Keratinocyte (primary cell): ENCODE measurements at regions not wholly inside any gene's neighbourhood (a gene's known extent, or its start where the extent isn't known, plus 50 kb on each side); places are given as distances from the start of the nearest gene placed in this dataset.

Source experiments
- CTCF ChIP-seq, 3 experiments: IDR thresholded peaks in 1 of 3; conservative IDR thresholded peaks in 1 of 3; optimal IDR thresholded peaks in 1 of 3; 2 replicates in 2 of 3; 3 replicates in 1 of 3; pipeline versions ENCODE3 to v1.5.1; 2011; ENCODE audit warnings: low read length in 3 of 3, mild to moderate bottlenecking in 3 of 3, moderate library complexity in 2 of 3, control low read depth in 1 of 3, inconsistent platforms in 1 of 3; ENCODE audit not compliant: insufficient read depth in 2 of 3; ENCODE audit errors: extremely low read depth in 1 of 3
- EZH2 ChIP-seq: IDR thresholded peaks from one replicate; pipeline ENCODE4 v1.6.1; 2012; ENCODE audit warnings: inconsistent platforms, mild to moderate bottlenecking, low read length, moderate library complexity

- TF ChIP-seq CTCF (optimal IDR thresholded peaks at IDR 0.05 in 1 of 3, IDR thresholded peaks at IDR 0.05 in 1 of 3, conservative IDR thresholded peaks at IDR 0.05 in 1 of 3; ENCODE audit: extremely low read depth in 1 of 3, insufficient read depth in 2 of 3, low read length in 3 of 3), result no peak
- TF ChIP-seq EZH2, result no peak
These were observed 93.3 kb upstream of the ZNF536 start for GRCh38 chr19:30278882-30279254.
